ENCODE measurements at regions not wholly inside any gene's neighbourhood (a gene's known extent, or its start where the extent isn't known, plus 50 kb on each side); places are given as distances from the start of the nearest gene placed in this dataset.
"Not testable (repeated sequence)": the region's sequence is repeated elsewhere in the genome, so short reads cannot be mapped to it uniquely, and the experiment has no call there.

DNA sequence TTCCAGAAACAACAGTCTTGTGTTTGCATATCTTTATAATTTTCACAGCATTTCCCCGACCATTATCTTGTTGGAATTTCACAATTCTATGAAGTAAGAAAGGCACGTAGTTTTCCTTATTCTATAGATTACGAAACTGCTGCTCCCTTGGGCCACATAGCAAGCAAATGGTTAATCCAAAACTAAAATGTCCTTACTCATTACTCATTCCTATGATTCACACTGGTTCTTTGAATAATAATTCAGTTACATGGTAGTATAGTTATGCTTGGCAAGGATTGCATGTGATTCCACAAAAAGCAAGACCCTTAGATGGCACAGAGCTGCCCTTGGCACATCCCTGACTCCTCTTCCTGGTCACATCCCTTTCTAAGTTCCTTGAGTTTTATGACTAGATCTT is 51.2 kb downstream of the OR13H1 start:
- no peak for DNase-seq (ENCODE audit: low read depth)

DNA sequence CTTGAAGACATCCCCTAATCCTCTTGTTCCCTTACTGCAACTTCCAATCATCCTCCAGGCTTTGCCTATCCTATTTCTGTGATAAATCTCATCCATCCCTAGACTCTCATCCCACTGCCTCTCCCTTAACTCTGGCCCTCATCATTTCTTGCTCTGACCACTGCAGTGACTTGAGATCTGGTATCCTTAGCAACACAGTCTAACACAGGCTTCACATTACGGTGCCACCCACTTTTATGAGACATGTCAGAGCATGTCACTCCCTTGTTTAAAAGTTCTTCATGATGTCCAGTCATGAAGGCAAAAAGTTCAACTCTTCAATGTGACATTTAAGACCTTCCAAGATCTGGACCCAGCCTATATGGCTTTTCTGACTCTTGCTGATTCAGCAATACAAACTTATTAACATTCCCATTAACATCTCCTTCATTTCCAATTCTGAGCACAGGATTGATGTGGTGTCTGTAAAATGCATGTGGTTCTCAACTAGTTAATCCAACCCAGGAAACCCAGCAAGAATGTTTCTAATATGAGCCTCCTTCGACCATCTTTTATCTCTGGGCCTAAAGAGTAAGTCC is 64.0 kb downstream of the OR13H1 start:
- no peak for DNase-seq (ENCODE audit: low read depth)

DNA sequence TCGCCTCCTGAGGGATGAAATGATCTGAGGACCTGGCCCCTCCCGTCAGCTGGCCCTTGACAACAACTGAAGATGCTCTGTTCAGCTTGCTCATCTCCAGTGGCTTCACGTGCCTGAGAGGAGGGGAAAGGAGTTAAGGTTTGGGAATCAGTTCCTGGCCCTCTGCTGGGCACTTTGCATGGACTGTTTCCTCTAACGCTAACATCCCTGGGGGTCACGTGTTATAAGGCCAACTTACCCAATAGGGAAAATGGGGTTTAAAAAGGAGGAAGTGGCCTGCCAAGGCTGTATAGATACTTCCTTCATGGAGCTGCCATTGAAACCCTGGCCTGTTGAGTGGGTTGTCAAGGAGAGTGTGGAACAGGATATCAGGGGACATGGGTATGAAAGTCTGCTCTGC is 65.6 kb downstream of the OR13H1 start:
- no peak for DNase-seq (ENCODE audit: low read depth)

- no peak for DNase-seq (ENCODE audit: low read depth)
Measured at GRCh38 chrX:131613260-131613659, 69.4 kb downstream of the OR13H1 start.

- DNase-seq (ENCODE audit: low read depth) = no peak
Measured at GRCh38 chrX:131614241-131614640, 70.4 kb downstream of the OR13H1 start.

DNA sequence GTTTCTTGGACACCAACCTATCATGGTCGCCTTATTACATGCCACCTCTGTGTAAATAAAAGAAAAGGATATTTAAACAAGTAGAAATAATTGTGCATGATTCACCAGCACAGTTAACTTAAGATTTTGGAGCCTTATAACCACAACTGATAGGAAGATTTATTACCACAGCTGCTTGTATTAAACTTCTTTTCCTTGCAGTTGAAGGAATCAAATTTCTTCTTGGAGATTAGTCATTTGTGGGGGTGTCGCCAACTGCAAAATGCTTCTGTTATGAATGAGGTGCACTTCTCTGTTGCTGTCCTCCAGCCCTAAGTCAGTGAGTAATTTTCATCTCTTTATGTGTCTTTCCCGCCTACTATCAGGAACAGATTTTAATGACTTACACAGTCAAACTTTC is 73.3 kb downstream of the OR13H1 start:
- DNase-seq (ENCODE audit: low read depth) = no peak

DNA sequence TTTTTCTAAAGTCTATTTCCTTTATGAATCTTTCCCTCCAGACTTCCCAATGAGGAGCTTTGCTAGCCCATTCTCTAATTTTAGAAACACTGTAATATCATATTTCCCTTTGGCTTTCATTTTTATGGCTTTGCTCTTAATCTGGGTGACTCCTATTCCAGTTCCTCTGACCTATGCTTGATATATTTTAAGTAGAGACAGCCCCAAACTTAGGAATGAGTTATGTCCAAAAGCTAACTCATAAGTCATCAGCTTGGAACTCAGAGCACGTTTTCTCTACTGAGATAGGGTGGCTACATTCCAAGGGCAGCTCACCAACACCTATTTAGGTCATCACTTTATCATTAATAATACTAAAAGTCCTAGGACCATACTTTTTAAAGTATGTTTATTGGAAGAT is 77.8 kb downstream of the OR13H1 start:
- no peak for DNase-seq (ENCODE audit: low read depth)

- DNase-seq (ENCODE audit: low read depth) = no peak
Measured at GRCh38 chrX:131626681-131627296, 82.9 kb downstream of the OR13H1 start.

GRCh38 chrX:131630534-131630933 is 86.7 kb downstream of the OR13H1 start:
- no peak for DNase-seq (ENCODE audit: low read depth)

GRCh38 chrX:131633285-131633917 is 89.5 kb downstream of the OR13H1 start:
- peak; percentile 29 for DNase-seq (ENCODE audit: low read depth)

DNA sequence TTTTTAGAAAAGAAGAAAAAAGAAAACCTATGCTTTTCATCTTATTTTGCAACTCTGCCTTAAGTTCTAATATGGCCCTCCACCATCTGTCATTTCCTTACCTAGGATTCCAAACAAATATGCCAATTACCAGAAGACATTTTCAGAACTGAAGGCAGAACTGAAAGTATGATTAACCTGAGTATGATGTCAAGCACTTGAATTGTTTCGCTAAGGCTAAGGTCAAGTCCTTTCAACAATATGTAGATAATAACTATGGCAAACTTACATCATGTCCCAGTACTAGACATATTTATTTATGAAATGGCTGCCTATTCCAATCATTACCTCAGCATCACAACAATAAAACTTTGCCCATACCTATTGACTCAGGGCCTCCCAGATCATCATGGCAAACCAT is 91.0 kb downstream of the OR13H1 start:
- no peak for DNase-seq (ENCODE audit: low read depth)

- DNase-seq (ENCODE audit: low read depth) = no peak
Measured at GRCh38 chrX:131646106-131646505, 102.2 kb downstream of the OR13H1 start.

DNA sequence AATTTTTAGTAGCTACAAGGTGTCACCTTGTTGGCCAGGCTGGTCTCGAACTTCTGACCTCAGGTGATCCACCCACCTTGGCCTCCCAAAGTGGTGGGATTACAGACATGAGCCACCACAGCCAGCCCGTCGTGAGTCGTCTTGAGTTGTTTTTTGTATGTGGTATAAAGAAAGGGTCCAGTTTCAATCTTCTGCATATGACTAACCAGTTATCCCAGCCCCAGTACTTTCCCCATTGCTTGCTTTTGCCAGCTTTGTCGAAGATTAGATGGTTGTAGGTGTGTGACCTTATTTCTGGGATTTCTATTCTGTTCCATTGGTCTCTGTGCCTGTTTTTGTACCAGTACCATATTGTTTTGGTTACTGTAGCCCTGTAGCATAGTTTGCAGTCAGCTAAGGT is 105.9 kb downstream of the OR13H1 start:
- DNase-seq (ENCODE audit: low read depth) = no peak

DNA sequence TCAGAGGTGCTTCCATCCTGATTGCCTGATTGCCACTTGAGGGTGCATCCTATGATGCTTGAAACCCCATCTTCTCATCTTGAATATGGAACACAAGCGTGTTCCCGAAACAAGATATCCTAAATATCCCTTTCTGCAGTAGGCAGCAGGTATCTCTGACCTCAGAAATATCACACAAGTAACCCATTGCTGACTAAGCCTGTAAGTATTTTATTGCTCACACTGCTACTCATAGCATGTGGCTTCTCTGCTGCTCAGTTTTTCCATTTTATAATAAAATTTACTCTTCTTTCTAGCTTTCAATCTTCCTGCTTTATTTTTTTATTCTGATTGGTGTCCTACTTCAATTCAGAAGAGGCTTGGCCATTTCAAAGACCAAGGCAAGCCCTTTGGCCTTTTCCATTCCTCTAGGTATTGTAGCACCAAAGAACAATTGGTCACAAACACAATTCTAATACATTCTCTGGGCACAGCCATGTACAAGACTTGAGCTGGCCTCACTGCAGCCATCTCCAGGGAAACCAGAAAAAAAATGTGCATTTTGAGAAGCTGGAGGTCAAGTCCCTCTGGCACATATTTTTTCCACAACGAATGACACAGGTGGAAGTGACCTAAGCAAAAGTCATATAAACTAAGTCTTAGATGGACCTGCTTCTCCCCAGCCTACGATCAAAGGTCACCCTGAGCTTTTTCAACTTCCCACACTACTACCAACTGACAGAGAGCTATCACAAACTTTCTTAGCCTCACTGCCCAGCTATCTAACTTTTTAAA is 107.0 kb downstream of the OR13H1 start:
- no peak for DNase-seq (ENCODE audit: low read depth)

DNA sequence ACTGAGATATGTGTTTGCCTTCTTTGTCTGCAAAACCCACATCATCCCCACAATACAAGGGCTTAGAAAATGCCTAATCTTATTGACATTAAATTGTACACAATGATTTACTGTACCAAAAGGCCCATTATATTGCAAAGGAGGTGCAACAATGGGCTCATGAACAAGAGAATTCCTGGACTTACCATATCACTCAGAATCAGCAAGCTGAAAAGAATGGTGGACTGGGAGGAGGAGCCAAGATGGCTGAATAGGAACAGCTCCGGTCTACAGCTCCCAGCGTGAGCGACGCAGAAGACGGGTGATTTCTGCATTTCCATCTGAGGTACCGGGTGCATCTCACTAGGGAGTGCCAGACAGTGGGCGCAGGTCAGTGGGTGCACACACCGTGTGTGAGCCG is 119.9 kb downstream of the OR13H1 start:
- DNase-seq (ENCODE audit: low read depth) = not testable (repeated sequence)

- no peak for DNase-seq (ENCODE audit: low read depth)
Measured at GRCh38 chrX:131671735-131672134, 127.9 kb downstream of the OR13H1 start.

DNA sequence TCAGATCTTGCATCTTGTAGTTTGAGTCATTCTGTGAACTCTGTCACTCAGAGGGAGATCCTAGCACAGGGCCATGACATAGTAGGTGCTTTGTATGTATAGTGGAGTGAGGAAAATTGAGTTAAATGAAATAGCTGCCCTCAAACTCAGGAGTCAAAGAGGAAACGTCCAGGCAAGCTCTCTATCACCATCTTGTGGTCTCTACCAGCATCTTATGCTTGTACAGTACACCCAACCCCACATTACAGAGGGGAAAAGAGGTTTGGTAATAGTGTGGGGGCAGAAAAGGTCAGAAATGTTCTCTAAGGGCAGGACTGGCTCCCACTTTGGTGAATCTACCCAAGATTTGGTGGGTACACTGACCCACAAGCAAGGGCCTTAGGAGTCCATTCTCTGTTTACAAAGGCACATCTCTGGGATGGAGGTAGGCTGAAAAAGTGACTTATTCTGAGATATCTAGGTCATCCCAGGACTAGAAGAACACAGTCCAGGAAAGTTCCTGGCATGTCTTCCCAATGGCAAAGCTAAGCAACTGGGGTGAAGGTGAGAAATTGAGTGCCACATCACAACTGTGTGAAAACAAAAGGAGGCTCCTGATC is 131.8 kb downstream of the OR13H1 start:
- DNase-seq (ENCODE audit: low read depth) = no peak

- no peak for DNase-seq (ENCODE audit: low read depth)
Measured at GRCh38 chrX:131677655-131678628, 134.1 kb downstream of the OR13H1 start.

GRCh38 chrX:131682735-131683134 is 138.9 kb downstream of the OR13H1 start:
- not testable (repeated sequence) for DNase-seq (ENCODE audit: low read depth)

GRCh38 chrX:131693359-131693758 is 149.5 kb downstream of the OR13H1 start:
- DNase-seq (ENCODE audit: low read depth) = no peak

GRCh38 chrX:131696989-131697388 is 153.1 kb downstream of the OR13H1 start:
- not testable (repeated sequence) for DNase-seq (ENCODE audit: low read depth)

Data from forelimb muscle (tissue), 1 donor.